GM23338 (cell line): ENCODE measurements at regions not wholly inside any gene's neighbourhood (a gene's known extent, or its start where the extent isn't known, plus 50 kb on each side); places are given as distances from the start of the nearest gene placed in this dataset.

Source experiments
- CREB1 ChIP-seq: fragments of 250-450 bp; sonication (Bioruptor Pico); IDR thresholded peaks from 2 replicates; pipeline ENCODE4 v1.5.0; 2020; ENCODE audit warnings: low read depth, mild to moderate bottlenecking, moderate library complexity
- CTCF ChIP-seq, 2 experiments: fragments of 200-600 bp in 1 of 2; sonication (generic) in 1 of 2; conservative IDR thresholded peaks; 2 replicates each; pipeline versions ENCODE4 v1.5.1 to v1.6.1; 2016 to 2017; ENCODE audit warnings: antibody characterized with exemption in 2 of 2, low read depth in 2 of 2, mild to moderate bottlenecking in 2 of 2, moderate library complexity in 1 of 2
- EZH2 ChIP-seq: fragments of 200-600 bp; sonication (generic); IDR thresholded peaks from one replicate; pipeline ENCODE4 v1.8.0; 2017; ENCODE audit warnings: antibody characterized with exemption, mild to moderate bottlenecking, low read depth; ENCODE audit not compliant: unreplicated experiment
- EZH2phosphoT487 ChIP-seq: fragments of 200-600 bp; sonication (generic); IDR thresholded peaks from one replicate; pipeline ENCODE4 v1.8.1; 2018; ENCODE audit warnings: antibody characterized with exemption; ENCODE audit not compliant: unreplicated experiment
- JUNB ChIP-seq: IDR thresholded peaks from one replicate; pipeline ENCODE4 v1.6.1; 2016; ENCODE audit warnings: antibody characterized with exemption; ENCODE audit not compliant: unreplicated experiment
- POLR2AphosphoS5 ChIP-seq: IDR thresholded peaks from 2 replicates; pipeline ENCODE4 v1.6.1; 2016; ENCODE audit warnings: antibody characterized with exemption, low read depth
- STAT1 ChIP-seq: IDR thresholded peaks from one replicate; pipeline ENCODE4 v1.6.1; 2016; ENCODE audit warnings: antibody characterized with exemption; ENCODE audit not compliant: unreplicated experiment
- ZNF114 ChIP-seq: fragments of 250-450 bp; sonication (Bioruptor Pico); IDR thresholded peaks from 2 replicates; pipeline ENCODE4 v1.5.0; 2020; ENCODE audit warnings: mild to moderate bottlenecking, moderate library complexity
- TF ChIP-seq, protein P1 (sequence below): IDR thresholded peaks from one replicate; pipeline ENCODE4 v1.6.1; 2018; ENCODE audit warnings: antibody characterized with exemption; ENCODE audit not compliant: unreplicated experiment

DNA sequence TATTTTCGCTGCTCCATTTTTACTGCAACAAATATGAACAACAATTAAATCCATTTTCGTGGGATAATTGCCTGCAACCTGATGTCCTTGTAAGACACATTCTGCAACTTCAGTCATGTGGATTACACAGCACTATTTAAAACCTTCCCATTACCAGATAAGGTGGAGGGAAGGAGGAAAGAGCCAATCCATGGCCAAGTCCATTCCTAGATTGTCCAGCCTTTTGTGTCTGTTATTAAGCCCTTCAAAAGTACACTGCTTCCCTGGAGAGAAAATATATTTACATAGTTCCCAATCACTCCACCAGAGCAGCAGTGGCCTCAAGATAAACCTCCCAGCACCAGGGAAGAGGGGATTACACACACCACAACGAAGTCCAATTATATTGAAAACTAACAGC is 347.9 kb downstream of the CDH26 start:
- TF ChIP-seq CTCF (conservative IDR thresholded peaks at IDR 0.05; ENCODE audit: low read depth in 2 of 2): no peak
- no peak for TF ChIP-seq POLR2AphosphoS5
- no peak for TF ChIP-seq EZH2phosphoT487
- TF ChIP-seq EZH2: no peak
- TF ChIP-seq, protein P1, sequence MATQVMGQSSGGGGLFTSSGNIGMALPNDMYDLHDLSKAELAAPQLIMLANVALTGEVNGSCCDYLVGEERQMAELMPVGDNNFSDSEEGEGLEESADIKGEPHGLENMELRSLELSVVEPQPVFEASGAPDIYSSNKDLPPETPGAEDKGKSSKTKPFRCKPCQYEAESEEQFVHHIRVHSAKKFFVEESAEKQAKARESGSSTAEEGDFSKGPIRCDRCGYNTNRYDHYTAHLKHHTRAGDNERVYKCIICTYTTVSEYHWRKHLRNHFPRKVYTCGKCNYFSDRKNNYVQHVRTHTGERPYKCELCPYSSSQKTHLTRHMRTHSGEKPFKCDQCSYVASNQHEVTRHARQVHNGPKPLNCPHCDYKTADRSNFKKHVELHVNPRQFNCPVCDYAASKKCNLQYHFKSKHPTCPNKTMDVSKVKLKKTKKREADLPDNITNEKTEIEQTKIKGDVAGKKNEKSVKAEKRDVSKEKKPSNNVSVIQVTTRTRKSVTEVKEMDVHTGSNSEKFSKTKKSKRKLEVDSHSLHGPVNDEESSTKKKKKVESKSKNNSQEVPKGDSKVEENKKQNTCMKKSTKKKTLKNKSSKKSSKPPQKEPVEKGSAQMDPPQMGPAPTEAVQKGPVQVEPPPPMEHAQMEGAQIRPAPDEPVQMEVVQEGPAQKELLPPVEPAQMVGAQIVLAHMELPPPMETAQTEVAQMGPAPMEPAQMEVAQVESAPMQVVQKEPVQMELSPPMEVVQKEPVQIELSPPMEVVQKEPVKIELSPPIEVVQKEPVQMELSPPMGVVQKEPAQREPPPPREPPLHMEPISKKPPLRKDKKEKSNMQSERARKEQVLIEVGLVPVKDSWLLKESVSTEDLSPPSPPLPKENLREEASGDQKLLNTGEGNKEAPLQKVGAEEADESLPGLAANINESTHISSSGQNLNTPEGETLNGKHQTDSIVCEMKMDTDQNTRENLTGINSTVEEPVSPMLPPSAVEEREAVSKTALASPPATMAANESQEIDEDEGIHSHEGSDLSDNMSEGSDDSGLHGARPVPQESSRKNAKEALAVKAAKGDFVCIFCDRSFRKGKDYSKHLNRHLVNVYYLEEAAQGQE: no peak
- no peak for TF ChIP-seq JUNB
- no peak for TF ChIP-seq STAT1
- no peak for TF ChIP-seq CREB1 (CRISPR knock-in tag)
- TF ChIP-seq ZNF114 (CRISPR knock-in tag): no peak
